ENCODE measurements at regions not wholly inside any gene's neighbourhood (a gene's known extent, or its start where the extent isn't known, plus 50 kb on each side); places are given as distances from the start of the nearest gene placed in this dataset.

GRCh38 chr5:98602534-98603112, 170.8 kb upstream of the RGMB start:
- Histone ChIP-seq H3K4me1 (no peaks in the 10 kb centered on the region), H3K4me3 (no peak overlapping the region), H3K36me3 (no peaks in the 10 kb centered on the region), H3K27ac (replicated peaks in 1 of 4) (no peak overlapping the region), H3K9me3 (no peaks in the 10 kb centered on the region), H3K27me3 (no peaks in the 10 kb centered on the region)
- no peak for DNase-seq (ENCODE audit: extremely low spot score)
- intact Hi-C loops (cut with DNase I): no loop called here
- TF ChIP-seq POLR2A (IDR thresholded peaks at IDR 0.05; ENCODE audit: low read depth) (no peak), POLR2AphosphoS5 (IDR thresholded peaks at IDR 0.05) (no peak)

- Histone ChIP-seq H3K9me3 (no peaks in the 10 kb centered on the region), H3K27me3 (no peaks in the 10 kb centered on the region), H3K36me3 (no peaks in the 10 kb centered on the region), H3K27ac (replicated peaks in 1 of 4) (no peak overlapping the region), H3K4me3 (no peak overlapping the region), H3K4me1 (no peaks in the 10 kb centered on the region)
- 70% methylated on average over 2 of the region's 2 CpGs for WGBS
- intact Hi-C loops (cut with DNase I): no loop called here
- TF ChIP-seq EP300 (IDR thresholded peaks at IDR 0.05) (no peak), POLR2AphosphoS5 (IDR thresholded peaks at IDR 0.05) (no peak), POLR2A (IDR thresholded peaks at IDR 0.05; ENCODE audit: low read depth) (no peak), CTCF (IDR thresholded peaks at IDR 0.05) (no peak)
- DNase-seq (ENCODE audit: extremely low spot score): no peak
These were observed 170.0 kb upstream of the RGMB start for GRCh38 chr5:98603456-98603855.

GRCh38 chr5:98604301-98604700, 169.2 kb upstream of the RGMB start:
- Histone ChIP-seq H3K9me3 (no peaks in the 10 kb centered on the region), H3K4me3 (no peak overlapping the region), H3K36me3 (no peaks in the 10 kb centered on the region), H3K27me3 (no peaks in the 10 kb centered on the region), H3K27ac (replicated peaks in 1 of 4) (no peak overlapping the region), H3K4me1 (no peaks in the 10 kb centered on the region)
- DNase-seq (ENCODE audit: extremely low spot score): no peak
- intact Hi-C loops (cut with DNase I): no loop called here
- 67% methylated on average over 1 of the region's 1 CpG for WGBS
- TF ChIP-seq EP300 (IDR thresholded peaks at IDR 0.05): no peak
- TF ChIP-seq POLR2A (IDR thresholded peaks at IDR 0.05; ENCODE audit: low read depth): no peak
- no peak for TF ChIP-seq CTCF (IDR thresholded peaks at IDR 0.05)
- no peak for TF ChIP-seq POLR2AphosphoS5 (IDR thresholded peaks at IDR 0.05)

- intact Hi-C loops (cut with DNase I): no loop called here
- no peak for DNase-seq (ENCODE audit: extremely low spot score)
- TF ChIP-seq CTCF (IDR thresholded peaks at IDR 0.05) (no peak), EP300 (IDR thresholded peaks at IDR 0.05) (no peak), POLR2AphosphoS5 (IDR thresholded peaks at IDR 0.05) (no peak), POLR2A (IDR thresholded peaks at IDR 0.05; ENCODE audit: low read depth) (no peak)
- Histone ChIP-seq H3K36me3 (no peaks in the 10 kb centered on the region), H3K27ac (replicated peaks in 1 of 4) (no peak overlapping the region), H3K4me1 (no peaks in the 10 kb centered on the region), H3K4me3 (no peak overlapping the region), H3K9me3 (no peaks in the 10 kb centered on the region), H3K27me3 (no peaks in the 10 kb centered on the region)
- WGBS: 63% methylated on average over 4 of the region's 4 CpGs
These were observed 168.6 kb upstream of the RGMB start for GRCh38 chr5:98604721-98605425.

- H3K27me3 ChIP-seq: no peaks in the 10 kb centered on the region
- H3K4me1 ChIP-seq: no peaks in the 10 kb centered on the region
- TF ChIP-seq EP300 (IDR thresholded peaks at IDR 0.05) (no peak), POLR2AphosphoS5 (IDR thresholded peaks at IDR 0.05) (no peak), CTCF (IDR thresholded peaks at IDR 0.05) (no peak), POLR2A (IDR thresholded peaks at IDR 0.05; ENCODE audit: low read depth) (no peak)
- no peak overlapping the region for H3K4me3 ChIP-seq
- H3K36me3 ChIP-seq: no peaks in the 10 kb centered on the region
- H3K27ac ChIP-seq (replicated peaks in 1 of 4): no peak overlapping the region
- no peak for DNase-seq (ENCODE audit: extremely low spot score)
- intact Hi-C loops (cut with DNase I): no loop called here
- no peaks in the 10 kb centered on the region for H3K9me3 ChIP-seq
- 93% methylated on average over 1 of the region's 1 CpG for WGBS
These were observed 168.0 kb upstream of the RGMB start for GRCh38 chr5:98605426-98605825.
